OCI-LY7 (cell line): ENCODE measurements at regions not wholly inside any gene's neighbourhood (a gene's known extent, or its start where the extent isn't known, plus 50 kb on each side); places are given as distances from the start of the nearest gene placed in this dataset.

Source experiments
- BruUV-seq: library from RNA; stranded (reverse); fragments of 400-500 nt; replicated peaks from 2 replicates; lab custom pipeline; 2021; lab: Mats Ljungman, UMichigan
- CTCF ChIA-PET: fragments of 300-600 bp; sonication (Branson Sonifier 250); formaldehyde crosslinking; loops from one replicate; lab custom pipeline; 2022; ENCODE audit warnings: antibody characterized with exemption; ENCODE audit not compliant: unreplicated experiment; lab: Charles Lee
- POLR2A ChIA-PET: fragments of 300-600 bp; sonication (Branson Sonifier 250); formaldehyde crosslinking; loops from one replicate; lab custom pipeline; 2022; ENCODE audit warnings: antibody characterized with exemption; lab: Charles Lee
- DNase-seq: peaks from one replicate; pipeline ENCODE4 v3.0.0-alpha.2; 2015; ENCODE audit warnings: low spot score
- H2AFZ ChIP-seq: fragments of 200-600 bp; sonication (generic), shearing (Covaris generic); 2 replicates; pipeline ENCODE4 v1.6.1; 2014; ENCODE audit warnings: mild to moderate bottlenecking, antibody characterized with exemption, low read length, moderate library complexity
- H3K27ac ChIP-seq: fragments of 200-600 bp; sonication (generic); 2 replicates; pipeline ENCODE4 v1.5.1; 2014; ENCODE audit warnings: mixed run types, low read depth, mild to moderate bottlenecking, moderate library complexity, low read length, inconsistent platforms; ENCODE audit not compliant: poor library complexity, severe bottlenecking
- H3K36me3 ChIP-seq: fragments of 200-600 bp; sonication (generic); 2 replicates; pipeline ENCODE4 v1.6.1; 2014; ENCODE audit warnings: mild to moderate bottlenecking, antibody characterized with exemption, low read length, moderate library complexity, mixed read lengths; ENCODE audit not compliant: insufficient read depth
- H3K4me1 ChIP-seq: fragments of 200-600 bp; sonication (generic); 2 replicates; pipeline ENCODE4 v1.5.1; 2014; ENCODE audit warnings: mild to moderate bottlenecking, low read length; ENCODE audit not compliant: insufficient read depth, poor library complexity, severe bottlenecking
- H3K4me2 ChIP-seq: fragments of 200-600 bp; sonication (generic); 2 replicates; pipeline ENCODE4 v1.6.1; 2014; ENCODE audit warnings: mild to moderate bottlenecking, low read length
- H3K4me3 ChIP-seq: fragments of 200-600 bp; sonication (generic); 2 replicates; pipeline ENCODE4 v1.5.1; 2014; ENCODE audit warnings: mild to moderate bottlenecking, low read depth, low read length; ENCODE audit not compliant: poor library complexity, severe bottlenecking
- H3K79me2 ChIP-seq: fragments of 200-600 bp; sonication (generic); 2 replicates; pipeline ENCODE4 v1.6.1; 2016; ENCODE audit warnings: low read depth, mild to moderate bottlenecking, low read length, moderate library complexity, mixed read lengths; ENCODE audit not compliant: insufficient read depth
- H3K9me2 ChIP-seq: fragments of 200-600 bp; sonication (generic); 2 replicates; pipeline ENCODE4 v1.6.1; 2016; ENCODE audit warnings: mild to moderate bottlenecking, low read length, mixed read lengths; ENCODE audit not compliant: insufficient read depth
- H3K9me3 ChIP-seq: fragments of 200-600 bp; sonication (generic); 2 replicates; pipeline ENCODE4 v1.6.1; 2014; ENCODE audit warnings: mild to moderate bottlenecking, mixed run types, low read length, mixed read lengths
- H4K20me1 ChIP-seq: fragments of 200-600 bp; sonication (generic); 2 replicates; pipeline ENCODE4 v1.6.1; 2014; ENCODE audit warnings: mild to moderate bottlenecking, antibody characterized with exemption, low read length, moderate library complexity, mixed read lengths; ENCODE audit not compliant: insufficient read depth
- CTCF ChIP-seq: fragments of 200-600 bp; sonication (generic); conservative IDR thresholded peaks from 2 replicates; pipeline ENCODE4 v1.5.1; 2014; ENCODE audit warnings: mild to moderate bottlenecking, antibody characterized with exemption, low read length, moderate library complexity, mixed read lengths
- EZH2phosphoT487 ChIP-seq: fragments of 200-600 bp; sonication (generic); IDR thresholded peaks from 2 replicates; pipeline ENCODE4 v1.6.1; 2018; ENCODE audit warnings: low read depth, borderline replicate concordance, mild to moderate bottlenecking, mixed run types, antibody characterized with exemption, low read length, moderate library complexity, mixed read lengths
- intact Hi-C: fragments of 100-400 bp; cut with micrococcal nuclease; formaldehyde crosslinking; loops from one replicate; pipeline ENCODE4 v1.10.0; 2022; ENCODE audit not compliant: unreplicated experiment

- no peak for TF ChIP-seq CTCF
- no peak for TF ChIP-seq EZH2phosphoT487
- H3K9me2 ChIP-seq: no peaks in the 10 kb centered on the region
- no peaks in the 10 kb centered on the region for H3K9me3 ChIP-seq
- no peak overlapping the region for H3K4me2 ChIP-seq
- H3K4me3 ChIP-seq: no peak overlapping the region
- H3K4me1 ChIP-seq: no peaks in the 10 kb centered on the region
- CTCF ChIA-PET: no interaction called here
- intact Hi-C loops: no loop called here
- H3K79me2 ChIP-seq: no peaks in the 10 kb centered on the region
- DNase-seq: no peak
- no peak overlapping the region for H2AFZ ChIP-seq
- POLR2A ChIA-PET: interaction anchor here (0.5 to 0.6 kb wide), 2 partner anchors 1036 to 1882 kb away, joined by 3 read pairs; no protein-coding TSS in a partner anchor
- no peak overlapping the region for H3K27ac ChIP-seq
- no peaks in the 10 kb centered on the region for H4K20me1 ChIP-seq
- H3K36me3 ChIP-seq: no peaks in the 10 kb centered on the region
- no TSS peak for BruUV-seq
These were observed 254.8 kb downstream of the LTN1 start for GRCh38 chr21:28737674-28738419.

GRCh38 chr21:28734522-28735175, 258.0 kb downstream of the LTN1 start:
- intact Hi-C loops: no loop called here

More at GRCh38 chr21:28734522-28735175, 258.0 kb downstream of the LTN1 start:
- no peak overlapping the region for H2AFZ ChIP-seq
- DNase-seq: no peak
- H3K79me2 ChIP-seq: no peaks in the 10 kb centered on the region
- H3K4me1 ChIP-seq: peaks cover 10% of the 10 kb centered on the region
- no peak overlapping the region for H3K27ac ChIP-seq
- H3K4me2 ChIP-seq: no peak overlapping the region
- POLR2A ChIA-PET: interaction anchor here (0.5 to 1.3 kb wide), 2 partner anchors 11 to 139 kb away, joined by 3 to 6 read pairs; no protein-coding TSS in a partner anchor
- no TSS peak for BruUV-seq
- H3K4me3 ChIP-seq: no peak overlapping the region
- no peaks in the 10 kb centered on the region for H4K20me1 ChIP-seq
- CTCF ChIA-PET: no interaction called here
- no peaks in the 10 kb centered on the region for H3K9me2 ChIP-seq
- H3K9me3 ChIP-seq: no peaks in the 10 kb centered on the region
- no peaks in the 10 kb centered on the region for H3K36me3 ChIP-seq
- TF ChIP-seq CTCF: no peak
- TF ChIP-seq EZH2phosphoT487: no peak
